Cardiac septum (tissue), 1 donor: ENCODE measurements at regions not wholly inside any gene's neighbourhood (a gene's known extent, or its start where the extent isn't known, plus 50 kb on each side); places are given as distances from the start of the nearest gene placed in this dataset.
"Not testable (repeated sequence)": the region's sequence is repeated elsewhere in the genome, so short reads cannot be mapped to it uniquely, and the experiment has no call there.

Experiments used
- DNase-seq: peaks from one replicate; pipeline ENCODE4 v3.0.0-alpha.2; 2020; ENCODE audit warnings: low spot score
- intact Hi-C: fragments of 100-400 bp; cut with DNase I; formaldehyde crosslinking; loops from one replicate; pipeline ENCODE4 v1.14.0; 2022
- donor health status: DM: no; HTN: no; CAD: no.

DNA sequence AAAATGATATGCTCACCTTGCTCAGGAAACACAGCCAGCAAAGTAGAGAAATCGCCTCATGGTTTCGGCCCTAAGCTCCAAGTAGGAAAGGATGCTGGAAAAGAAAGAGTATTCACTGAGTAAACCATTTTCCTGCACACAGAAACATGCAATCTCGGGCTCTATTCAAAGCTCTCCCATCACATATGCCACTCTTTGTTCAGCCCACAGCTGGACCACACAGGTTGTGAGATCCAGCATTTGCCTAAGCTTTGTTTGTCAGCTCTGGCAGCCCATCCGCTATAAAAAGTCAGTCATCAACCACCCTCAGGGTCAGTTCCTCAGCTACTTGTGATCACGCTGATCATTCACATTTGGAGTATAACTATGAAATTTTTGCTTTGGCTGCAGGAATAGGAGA is 96.5 kb upstream of the SMARCA2 start:
- no peak for DNase-seq
- intact Hi-C loops: no loop called here

DNA sequence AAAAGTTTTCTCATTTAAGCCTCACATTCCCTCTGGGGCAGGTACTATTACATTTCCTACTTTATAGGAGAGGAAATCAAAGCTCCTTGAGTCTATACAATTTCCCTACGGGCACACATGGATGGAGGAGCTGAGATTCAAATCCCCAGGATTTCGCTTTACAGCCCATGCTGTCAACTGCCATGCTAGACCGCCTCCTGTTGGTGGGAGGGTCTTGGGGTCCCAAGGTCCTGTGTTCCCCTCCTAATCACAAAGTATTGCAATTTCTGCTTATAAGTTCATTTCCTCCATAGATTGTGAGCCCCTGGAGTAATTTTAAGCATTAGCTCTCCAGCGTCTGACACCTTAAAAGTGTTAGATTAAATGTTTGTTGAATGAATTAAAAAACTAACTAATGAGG is 95.9 kb upstream of the SMARCA2 start:
- intact Hi-C loops: no loop called here

GRCh38 chr9:1920386-1920785 is 94.8 kb upstream of the SMARCA2 start:
- intact Hi-C loops: no loop called here
- DNase-seq: no peak

More for the DNA sequence above, 95.9 kb upstream of the SMARCA2 start:
- no peak for DNase-seq

- intact Hi-C loops: no loop called here
- no peak for DNase-seq
Measured at GRCh38 chr9:1922026-1922425, 93.1 kb upstream of the SMARCA2 start.

DNA sequence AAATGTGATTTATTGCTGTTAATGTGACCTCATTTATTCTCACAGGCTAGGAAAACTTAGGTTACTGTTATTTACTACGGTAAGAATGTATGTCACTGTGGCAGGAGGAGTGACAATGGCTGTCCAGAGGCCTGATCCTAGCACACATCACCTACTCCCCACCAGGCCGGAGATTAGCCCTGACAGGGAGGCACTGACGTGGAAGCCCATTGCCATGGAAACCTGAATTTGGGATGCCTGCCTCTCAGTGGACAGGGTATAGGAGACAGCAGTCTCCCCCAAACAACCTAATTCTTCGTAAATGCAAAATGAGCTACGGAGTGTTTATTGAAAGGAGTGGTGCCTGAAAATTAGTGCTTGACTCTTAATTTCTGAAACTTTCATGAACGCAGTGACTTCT is 87.6 kb upstream of the SMARCA2 start:
- intact Hi-C loops: no loop called here

DNA sequence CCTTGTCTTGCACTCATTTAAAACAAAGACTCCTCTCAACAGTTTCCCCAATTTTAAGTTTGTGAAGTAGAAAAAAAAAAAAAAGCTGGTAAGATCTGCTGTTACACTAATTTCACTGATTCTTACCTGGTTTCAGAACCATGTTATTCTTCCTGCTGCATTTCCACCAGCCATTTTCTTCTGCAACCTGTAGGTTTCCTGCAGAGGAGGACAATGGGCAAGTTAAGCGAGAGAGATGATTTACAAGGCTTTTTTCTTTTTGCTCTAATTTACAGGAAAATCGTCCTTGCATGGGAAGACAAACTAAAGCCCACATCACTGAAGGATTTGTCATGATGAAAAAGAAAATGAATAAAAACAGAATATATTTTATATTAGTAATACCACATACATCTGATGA is 86.0 kb upstream of the SMARCA2 start:
- intact Hi-C loops: no loop called here
- no peak for DNase-seq

More for the DNA sequence above, 87.6 kb upstream of the SMARCA2 start:
- no peak for DNase-seq

DNA sequence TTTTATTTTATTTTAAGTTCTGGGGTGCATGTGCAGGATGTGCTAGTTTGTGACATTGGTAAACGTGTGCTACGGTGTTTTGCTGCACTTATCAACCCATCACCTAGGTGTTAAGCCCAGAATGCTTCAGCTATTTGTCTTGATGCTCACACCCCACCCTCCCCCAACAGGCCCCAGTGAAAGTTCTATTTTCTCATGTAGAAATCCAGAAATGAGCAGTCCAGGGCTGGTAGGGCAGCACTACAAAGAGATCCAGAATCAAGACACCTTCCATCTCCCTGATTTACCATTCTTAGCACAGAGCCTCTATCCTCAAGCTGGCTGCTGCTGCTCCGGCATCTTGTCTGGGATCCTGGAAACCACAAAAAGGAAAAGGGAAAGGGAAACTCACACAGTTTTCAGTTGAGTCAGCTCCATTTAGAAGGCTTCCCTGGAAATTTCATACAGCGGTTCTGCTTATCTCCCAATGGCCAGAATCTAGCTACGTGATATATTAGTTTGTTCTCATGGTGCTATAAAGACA is 85.4 kb upstream of the SMARCA2 start:
- DNase-seq: no peak
- intact Hi-C loops: no loop called here

GRCh38 chr9:1930245-1930736 is 84.9 kb upstream of the SMARCA2 start:
- intact Hi-C loops, DNase-seq: not testable (repeated sequence)

GRCh38 chr9:1938135-1938534 is 77.0 kb upstream of the SMARCA2 start:
- intact Hi-C loops: no loop called here

GRCh38 chr9:1938675-1939170 is 76.4 kb upstream of the SMARCA2 start:
- intact Hi-C loops: no loop called here
- DNase-seq: no peak

More at GRCh38 chr9:1938135-1938534, 77.0 kb upstream of the SMARCA2 start:
- no peak for DNase-seq

GRCh38 chr9:1939466-1939865 is 75.7 kb upstream of the SMARCA2 start:
- DNase-seq: no peak
- intact Hi-C loops: no loop called here

DNA sequence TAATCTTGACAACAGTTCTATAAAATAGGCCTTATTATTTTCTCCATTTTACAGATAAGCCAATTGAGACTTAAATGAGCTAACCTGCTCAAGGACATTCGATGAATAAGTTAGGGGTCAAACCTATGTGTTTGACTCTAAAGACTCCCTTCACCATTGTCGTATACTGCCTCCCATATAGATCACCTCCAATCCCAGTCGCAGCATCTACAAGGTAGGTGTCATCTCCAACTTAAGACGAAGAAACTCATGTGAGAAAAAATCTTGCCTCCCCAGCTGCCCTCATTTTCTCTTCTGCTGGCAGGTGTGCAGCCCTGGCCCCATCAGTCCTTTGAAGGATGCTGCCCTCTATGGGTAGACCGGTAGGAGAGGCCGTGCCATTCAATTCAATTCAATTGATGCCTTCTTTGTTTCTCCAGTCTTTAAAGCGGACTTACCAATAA is 75.2 kb upstream of the SMARCA2 start:
- intact Hi-C loops: loop anchor here (10.0 kb wide), 1 partner anchor 125 kb away; no protein-coding TSS in a partner anchor
- DNase-seq: no peak

GRCh38 chr9:1941989-1942388 is 73.2 kb upstream of the SMARCA2 start:
- DNase-seq: no peak
- intact Hi-C loops: loop anchor here (10.0 kb wide), 1 partner anchor 123 kb away; no protein-coding TSS in a partner anchor

GRCh38 chr9:1946526-1947283 is 68.4 kb upstream of the SMARCA2 start:
- intact Hi-C loops: loop anchor here (10.0 kb wide), 1 partner anchor 118 kb away; no protein-coding TSS in a partner anchor
- DNase-seq: no peak

DNA sequence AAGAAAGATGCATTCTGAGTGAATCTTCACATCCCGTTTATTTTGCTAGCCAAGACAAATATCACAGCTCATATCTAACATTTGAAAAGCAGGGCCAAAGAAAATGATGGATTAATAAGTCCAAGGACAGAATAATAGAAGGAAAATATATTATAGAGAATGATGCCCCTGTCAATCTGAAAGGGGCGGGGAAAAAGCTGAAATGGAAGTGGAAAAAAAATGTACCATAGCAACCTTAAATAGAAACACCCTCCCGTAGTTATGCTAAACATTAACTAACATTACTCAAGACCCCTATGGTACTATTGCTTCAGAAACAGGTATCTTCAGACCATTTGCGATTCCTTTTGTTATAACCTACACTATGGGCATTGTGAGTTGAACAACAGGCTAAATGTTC is 67.7 kb upstream of the SMARCA2 start:
- DNase-seq: no peak
- intact Hi-C loops: loop anchor here (10.0 kb wide), 1 partner anchor 117 kb away; no protein-coding TSS in a partner anchor

DNA sequence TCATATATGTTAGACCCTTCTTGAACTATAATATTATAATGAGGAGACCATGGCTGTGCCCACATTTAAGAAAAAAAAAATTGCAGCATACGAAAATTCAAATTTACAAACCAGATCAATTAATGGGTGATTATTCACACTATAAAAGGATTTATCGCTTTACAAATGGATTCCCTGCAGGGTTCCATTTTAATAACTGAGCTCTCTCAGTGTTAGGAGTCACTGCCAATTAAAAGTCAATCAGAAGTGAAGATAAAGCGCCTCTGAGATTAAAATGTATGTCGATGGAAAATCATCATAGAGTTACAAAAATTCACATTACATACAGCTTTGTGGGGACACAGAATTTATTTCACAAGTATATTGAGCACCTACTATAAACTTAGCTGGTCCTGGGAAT is 66.6 kb upstream of the SMARCA2 start:
- intact Hi-C loops: loop anchor here (10.0 kb wide), 1 partner anchor 116 kb away; no protein-coding TSS in a partner anchor
- no peak for DNase-seq

GRCh38 chr9:1951446-1951845 is 63.7 kb upstream of the SMARCA2 start:
- intact Hi-C loops: no loop called here
- no peak for DNase-seq

DNA sequence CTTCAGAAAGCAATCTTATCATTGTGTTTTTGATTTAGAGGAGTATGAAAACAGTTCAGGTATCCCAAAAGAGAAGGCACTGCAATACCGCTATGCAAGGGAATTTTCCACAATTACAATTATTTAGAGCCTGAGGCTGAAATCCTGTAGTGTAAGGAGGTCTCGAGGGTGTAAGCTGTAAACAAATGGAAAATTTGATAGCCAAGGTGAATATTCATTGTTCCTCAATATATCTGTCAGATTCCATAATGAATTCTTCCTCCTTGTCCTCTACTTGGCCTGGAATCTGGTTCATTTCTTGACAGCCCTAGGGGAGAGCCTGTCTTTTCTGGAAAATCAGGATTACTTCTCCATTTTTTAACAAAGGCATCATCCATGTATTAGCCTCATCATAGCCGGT is 63.1 kb upstream of the SMARCA2 start:
- DNase-seq: no peak

GRCh38 chr9:1954238-1954637 is 60.9 kb upstream of the SMARCA2 start:
- no peak for DNase-seq
- intact Hi-C loops: no loop called here

More for the DNA sequence above, 63.1 kb upstream of the SMARCA2 start:
- intact Hi-C loops: no loop called here

GRCh38 chr9:1956958-1957357 is 58.2 kb upstream of the SMARCA2 start:
- no peak for DNase-seq
- intact Hi-C loops: no loop called here

GRCh38 chr9:1957856-1958255 is 57.3 kb upstream of the SMARCA2 start:
- intact Hi-C loops: no loop called here
- DNase-seq: no peak
